ENCODE measurements at regions not wholly inside any gene's neighbourhood (a gene's known extent, or its start where the extent isn't known, plus 50 kb on each side); places are given as distances from the start of the nearest gene placed in this dataset.
"Not testable (repeated sequence)": the region's sequence is repeated elsewhere in the genome, so short reads cannot be mapped to it uniquely, and the experiment has no call there.

GRCh38 chr3:153373606-153374005, 211.6 kb downstream of the RAP2B start:
- no peak for DNase-seq (ENCODE audit: low spot score)

- DNase-seq (ENCODE audit: low spot score) = not testable (repeated sequence)
Measured at GRCh38 chr3:153378366-153378765, 216.3 kb downstream of the RAP2B start.

DNA sequence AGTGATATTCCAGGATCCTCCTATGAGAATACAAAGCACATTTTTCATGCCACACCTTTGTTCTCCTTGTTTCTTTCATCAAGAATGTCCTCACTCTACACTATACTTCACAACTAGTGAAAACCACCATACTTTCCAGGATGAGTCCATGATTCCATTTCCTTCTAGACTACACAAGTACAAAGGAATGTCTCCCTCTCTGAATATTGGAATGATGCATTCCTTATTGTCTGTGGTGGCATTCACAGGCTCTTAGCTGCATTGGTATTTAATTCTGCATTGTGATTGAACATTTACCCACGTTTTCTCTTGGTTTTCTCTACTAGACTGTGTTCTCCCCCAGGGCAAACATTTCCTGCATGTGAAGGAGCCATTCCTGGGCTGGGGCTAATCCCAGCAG, 217.5 kb downstream of the RAP2B start:
- peak; percentile 40 for DNase-seq (ENCODE audit: low spot score)

- no peak for DNase-seq (ENCODE audit: low spot score)
Measured at GRCh38 chr3:153385343-153385742, 223.3 kb downstream of the RAP2B start.

GRCh38 chr3:153392363-153392762, 230.3 kb downstream of the RAP2B start:
- DNase-seq (ENCODE audit: low spot score) = no peak

- DNase-seq (ENCODE audit: low spot score) = no peak
Measured at GRCh38 chr3:153394017-153394416, 232.0 kb downstream of the RAP2B start.

GRCh38 chr3:153396581-153396980, 234.6 kb downstream of the RAP2B start:
- DNase-seq (ENCODE audit: low spot score) = no peak

DNA sequence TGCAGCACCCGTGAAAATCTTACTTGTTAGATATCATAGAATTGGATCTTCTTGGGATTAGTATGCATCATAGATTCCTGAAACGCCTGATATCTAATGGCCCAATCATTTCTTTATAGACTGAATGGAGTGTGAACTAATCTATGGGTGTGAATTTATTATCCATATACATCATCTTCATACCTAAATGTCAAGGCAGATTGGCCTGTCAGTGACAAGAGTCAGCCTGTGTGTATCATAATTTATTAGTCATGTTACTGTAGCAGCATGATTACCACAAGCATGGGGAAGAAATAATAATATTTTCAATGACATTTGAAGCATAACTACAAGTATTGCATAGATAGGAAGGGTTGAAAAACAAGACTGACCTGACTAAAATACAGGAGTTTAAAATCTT, 235.8 kb downstream of the RAP2B start:
- no peak for DNase-seq (ENCODE audit: low spot score)

DNA sequence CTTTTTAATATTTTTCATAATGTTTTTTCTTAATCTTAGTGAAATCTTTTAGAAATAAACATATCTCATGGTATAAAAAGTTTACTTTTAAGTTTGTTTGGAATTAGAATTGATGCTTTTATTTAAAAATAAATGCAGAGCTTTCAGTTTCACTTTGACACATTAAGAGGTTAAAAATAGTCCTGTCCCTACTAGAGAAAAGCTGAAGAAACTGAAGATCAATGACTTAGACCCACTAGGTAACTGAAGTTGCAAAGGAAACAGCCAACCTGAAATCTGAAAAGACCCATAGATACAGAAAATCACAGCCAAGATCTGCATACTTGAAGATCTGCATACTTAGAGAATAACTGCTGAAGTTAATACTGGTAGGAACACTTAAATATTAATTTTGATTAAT, 237.6 kb downstream of the RAP2B start:
- no peak for DNase-seq (ENCODE audit: low spot score)

DNA sequence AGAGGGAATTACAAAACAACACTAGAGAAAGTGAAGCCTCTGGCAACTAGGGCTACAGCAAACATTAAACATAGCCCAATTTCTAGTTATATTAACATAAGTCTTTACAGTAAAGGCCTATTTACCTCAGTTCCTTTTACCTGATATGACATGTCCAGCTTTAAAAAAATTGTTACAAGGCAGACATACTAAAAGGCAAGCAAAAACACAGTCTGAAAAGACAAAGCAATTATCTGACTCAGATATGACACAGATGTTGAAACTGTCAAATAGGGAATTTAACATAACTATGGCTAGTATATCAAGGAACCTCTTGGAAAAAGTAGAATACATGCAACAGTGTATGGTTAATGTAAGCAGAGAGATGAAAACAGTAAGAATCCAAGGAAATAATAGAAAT, 238.6 kb downstream of the RAP2B start:
- DNase-seq (ENCODE audit: low spot score) = peak; percentile 1

GRCh38 chr3:153404157-153404556, 242.1 kb downstream of the RAP2B start:
- no peak for DNase-seq (ENCODE audit: low spot score)

DNA sequence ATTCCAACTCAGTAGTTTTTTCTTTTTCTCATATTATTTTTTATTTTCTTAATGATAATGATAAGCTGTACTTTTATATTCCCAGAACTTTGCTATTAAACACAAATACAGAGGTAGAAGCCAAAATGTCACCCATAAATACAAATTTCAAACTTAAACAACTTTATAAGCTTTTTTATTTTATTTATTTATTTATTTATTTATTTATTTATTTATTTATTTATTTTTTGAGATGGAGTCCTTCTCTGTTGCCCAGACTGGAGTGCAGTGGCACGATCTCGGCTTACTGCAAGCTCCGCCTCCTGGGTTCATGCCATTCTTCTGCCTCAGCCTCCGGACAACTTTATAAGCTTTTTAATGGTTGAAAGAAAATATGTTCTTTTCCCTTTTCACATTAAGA, 243.3 kb downstream of the RAP2B start:
- DNase-seq (ENCODE audit: low spot score) = not testable (repeated sequence)

DNA sequence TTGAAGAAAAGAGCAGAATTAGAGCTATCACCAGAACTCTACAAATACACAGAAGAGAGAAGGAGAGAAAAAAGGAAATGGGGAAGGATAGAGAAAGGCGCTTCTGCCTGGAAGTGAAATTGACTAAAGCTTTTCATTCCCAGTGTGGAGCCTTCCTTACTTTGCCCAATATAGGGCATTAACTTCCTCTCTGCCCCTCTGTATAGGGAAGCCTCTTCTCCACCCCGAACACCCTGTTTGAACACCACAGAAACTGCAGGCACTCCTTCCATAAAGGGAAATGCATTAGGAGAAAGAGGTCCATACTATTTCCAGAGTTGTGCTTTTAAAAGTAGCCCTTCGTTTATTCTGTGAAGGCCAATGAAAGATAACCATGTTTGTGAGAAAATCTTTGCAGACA, 248.5 kb downstream of the RAP2B start:
- DNase-seq (ENCODE audit: low spot score) = no peak

DNA sequence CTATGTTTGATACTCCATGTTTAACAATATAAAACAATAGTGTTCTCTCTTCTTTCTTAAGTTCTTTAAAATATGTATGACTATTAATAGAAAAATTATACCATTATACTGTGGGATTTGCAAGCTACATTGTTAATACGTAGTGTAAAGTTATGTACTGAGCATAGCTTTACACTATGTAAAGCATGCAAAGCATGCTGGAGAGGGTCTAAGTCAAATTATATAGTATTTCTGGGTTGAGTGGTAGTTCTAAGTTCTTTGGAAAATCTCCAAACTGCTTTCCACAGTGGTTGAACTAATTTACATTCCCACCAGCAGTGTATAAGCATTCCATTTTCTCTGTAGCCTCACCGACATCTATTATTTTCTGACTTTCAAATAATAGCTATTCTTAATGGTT, 253.0 kb downstream of the RAP2B start:
- no peak for DNase-seq (ENCODE audit: low spot score)

GRCh38 chr3:153422314-153422713, 260.3 kb downstream of the RAP2B start:
- DNase-seq (ENCODE audit: low spot score) = no peak

DNA sequence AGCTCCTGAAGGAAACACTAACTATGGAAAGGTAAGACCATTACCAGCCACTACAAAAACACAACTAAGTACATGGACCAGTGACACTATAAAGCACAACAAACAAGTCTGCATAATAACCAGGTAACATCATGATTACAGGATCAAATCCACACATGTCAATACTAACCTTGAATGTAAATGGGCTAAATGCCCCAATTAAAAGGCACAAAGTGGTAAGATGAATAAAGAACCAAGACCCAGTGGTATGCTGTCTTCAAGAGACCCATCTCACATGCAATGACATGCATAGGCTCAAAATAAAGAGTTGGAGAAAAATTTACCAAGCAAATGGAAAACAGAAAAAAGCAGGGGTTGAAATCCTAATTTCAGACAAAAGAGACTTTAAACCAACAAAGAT, 261.8 kb downstream of the RAP2B start:
- not testable (repeated sequence) for DNase-seq (ENCODE audit: low spot score)

DNA sequence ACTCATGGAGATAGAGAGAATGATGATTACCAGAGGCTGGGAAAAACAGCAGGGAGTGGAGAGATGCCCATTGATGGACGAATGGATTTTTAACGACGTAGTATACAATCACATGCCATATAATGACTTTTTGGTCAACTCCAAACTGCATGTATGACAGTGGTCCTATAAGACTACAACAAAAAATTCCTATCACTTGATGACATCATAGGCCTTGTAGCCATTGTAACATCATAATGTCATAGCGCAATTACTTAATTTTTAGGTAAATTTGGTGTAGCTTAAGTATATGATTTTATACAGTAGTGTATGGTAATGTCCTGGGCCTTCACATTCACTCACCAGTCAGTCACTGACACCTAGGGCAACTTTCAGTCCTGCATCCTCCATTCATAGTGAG, 264.3 kb downstream of the RAP2B start:
- DNase-seq (ENCODE audit: low spot score) = no peak

DNA sequence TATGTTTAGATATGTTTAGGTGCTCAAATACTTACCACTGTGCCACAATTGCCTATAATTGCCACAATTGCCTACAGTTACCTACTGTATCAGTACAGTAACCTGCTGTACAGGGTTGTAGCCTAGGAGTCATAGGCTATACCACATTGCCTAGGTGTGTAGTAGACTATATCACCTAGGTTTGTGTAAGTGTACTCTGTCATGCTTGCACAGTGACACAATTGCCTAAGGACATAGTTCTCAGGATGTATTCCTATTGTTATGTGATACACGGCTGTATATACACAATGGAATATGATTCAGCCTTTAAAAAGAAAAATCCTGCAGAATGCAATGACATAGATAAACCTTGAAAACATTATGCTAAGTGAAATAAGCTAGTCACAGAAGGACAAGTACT, 264.8 kb downstream of the RAP2B start:
- DNase-seq (ENCODE audit: low spot score) = no peak

DNA sequence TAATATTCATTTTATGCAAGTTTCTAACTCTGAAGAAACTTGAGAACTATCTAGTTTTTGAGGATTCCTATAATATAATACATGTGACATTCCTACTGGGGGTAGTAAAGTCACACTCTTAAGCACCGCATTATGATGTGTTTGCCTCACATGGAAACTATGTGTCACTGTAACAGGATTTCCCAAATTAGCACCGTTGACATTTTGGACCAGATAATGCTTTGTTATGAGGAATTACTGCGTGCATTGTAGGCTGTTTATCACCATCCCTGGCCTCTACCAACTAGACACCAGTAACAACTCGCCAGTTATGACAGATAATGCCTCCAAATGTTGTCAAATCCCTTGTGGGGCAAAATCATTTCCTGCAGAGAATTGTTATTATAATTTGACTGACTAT, 267.8 kb downstream of the RAP2B start:
- DNase-seq (ENCODE audit: low spot score) = peak; percentile 6

GRCh38 chr3:153431076-153431475, 269.1 kb downstream of the RAP2B start:
- no peak for DNase-seq (ENCODE audit: low spot score)

GRCh38 chr3:153437666-153438065, 275.6 kb downstream of the RAP2B start:
- no peak for DNase-seq (ENCODE audit: low spot score)

- DNase-seq (ENCODE audit: low spot score) = no peak
Measured at GRCh38 chr3:153438271-153438670, 276.2 kb downstream of the RAP2B start.

DNA sequence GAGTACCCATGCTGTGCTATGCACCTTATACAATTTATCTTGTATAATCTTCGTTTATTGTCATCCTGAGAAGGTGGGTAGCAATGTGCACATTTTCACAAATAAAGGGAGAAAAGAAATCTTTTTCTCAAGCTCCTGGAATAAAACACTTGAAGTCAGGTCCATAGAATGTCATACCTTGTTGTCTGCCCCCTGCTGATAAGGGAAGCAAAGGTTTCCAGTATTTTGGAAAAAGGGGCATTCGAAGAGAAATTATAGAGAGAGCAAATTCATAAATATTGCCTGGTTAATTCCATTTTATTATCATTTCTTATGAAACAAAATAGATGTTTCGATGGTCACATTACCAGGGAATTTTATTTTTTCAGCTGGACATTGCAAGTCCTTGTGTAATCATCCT, 277.8 kb downstream of the RAP2B start:
- DNase-seq (ENCODE audit: low spot score) = no peak

DNA sequence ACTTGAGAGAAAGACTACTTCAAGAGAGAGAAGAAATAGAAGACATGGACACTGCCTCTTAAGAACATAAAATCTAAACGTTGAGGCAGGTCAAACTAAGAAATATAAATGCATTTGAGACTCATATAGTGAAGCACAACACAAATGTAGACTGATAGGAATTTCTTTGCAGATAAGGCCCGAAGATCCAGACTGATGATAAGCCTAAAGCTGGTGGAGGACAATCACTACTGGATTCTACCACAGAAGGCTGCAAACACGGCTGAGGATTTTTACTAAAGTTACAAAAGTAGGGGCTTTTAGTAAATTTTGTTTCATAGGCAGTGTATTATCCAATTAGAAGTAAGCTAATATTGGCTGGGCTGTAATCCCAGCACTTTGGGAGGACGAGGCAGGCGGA, 278.3 kb downstream of the RAP2B start:
- DNase-seq (ENCODE audit: low spot score) = no peak

DNA sequence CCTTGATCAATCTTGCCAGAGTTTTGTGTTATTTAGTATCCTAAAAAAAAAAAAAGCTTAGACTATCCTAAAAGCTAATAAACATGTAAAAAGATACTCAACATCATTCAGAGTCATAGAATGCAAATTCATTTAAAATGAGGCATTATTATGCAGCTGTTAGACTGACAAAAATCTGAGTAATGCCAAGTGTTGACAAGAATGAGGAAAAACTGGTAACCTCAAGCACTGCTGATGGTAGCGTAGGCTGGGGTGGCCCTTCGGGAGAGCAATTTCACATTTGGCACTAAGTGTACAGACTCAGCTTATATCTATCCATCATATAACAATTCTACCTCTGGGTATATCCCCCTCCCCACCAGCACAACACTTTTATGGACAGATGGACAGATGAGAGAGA, 280.4 kb downstream of the RAP2B start:
- DNase-seq (ENCODE audit: low spot score) = no peak
